TTC549 (cell line): ENCODE measurements at regions not wholly inside any gene's neighbourhood (a gene's known extent, or its start where the extent isn't known, plus 50 kb on each side); places are given as distances from the start of the nearest gene placed in this dataset.

Experiments
- FAIRE-seq: peaks from 2 replicates; lab custom pipeline; 2012; peaks lifted over from hg19 to GRCh38; lab: Jason Lieb, UNC

- no peak for FAIRE-seq
Observed at GRCh38 chr3:56864090-56864489, 62.3 kb upstream of the ARHGEF3 start.

GRCh38 chr3:56862352-56863062 is 60.8 kb upstream of the ARHGEF3 start:
- FAIRE-seq: no peak

- no peak for FAIRE-seq
Observed at GRCh38 chr3:56861511-56861910, 59.8 kb upstream of the ARHGEF3 start.

GRCh38 chr3:56860939-56861338 is 59.2 kb upstream of the ARHGEF3 start:
- no peak for FAIRE-seq

- FAIRE-seq: no peak
Observed at GRCh38 chr3:56860351-56860750, 58.6 kb upstream of the ARHGEF3 start.

GRCh38 chr3:56858331-56858730 is 56.6 kb upstream of the ARHGEF3 start:
- no peak for FAIRE-seq

GRCh38 chr3:56857178-56857577 is 55.4 kb upstream of the ARHGEF3 start:
- no peak for FAIRE-seq

- FAIRE-seq: no peak
Observed at GRCh38 chr3:56856752-56857151, 55.0 kb upstream of the ARHGEF3 start.

GRCh38 chr3:56855856-56856512 is 54.2 kb upstream of the ARHGEF3 start:
- no peak for FAIRE-seq

- no peak for FAIRE-seq
Observed at GRCh38 chr3:56854856-56855611, 53.3 kb upstream of the ARHGEF3 start.

GRCh38 chr3:56851966-56852884 is 50.5 kb upstream of the ARHGEF3 start:
- no peak for FAIRE-seq
